WTC11 (cell line): ENCODE measurements at regions not wholly inside any gene's neighbourhood (a gene's known extent, or its start where the extent isn't known, plus 50 kb on each side); places are given as distances from the start of the nearest gene placed in this dataset.

Source experiments
- ATF1 ChIP-seq: sonication (generic); formaldehyde crosslinking; IDR thresholded peaks from 2 replicates; pipeline ENCODE4 v1.8.1; 2023; ENCODE audit warnings: mild to moderate bottlenecking, moderate library complexity, missing genetic modification reagents
- CREB1 ChIP-seq: sonication (generic); formaldehyde crosslinking; IDR thresholded peaks from 2 replicates; pipeline ENCODE4 v1.8.0; 2023; ENCODE audit warnings: mild to moderate bottlenecking, missing genetic modification reagents
- CTCF ChIP-seq: fragments of 200-600 bp; IDR thresholded peaks from 2 replicates; pipeline ENCODE4 v1.8.0; 2022; ENCODE audit warnings: antibody characterized with exemption
- EMX1 ChIP-seq: fragments of 250-450 bp; sonication (Bioruptor Pico); IDR thresholded peaks from 2 replicates; pipeline ENCODE4 v1.8.0; 2021; ENCODE audit warnings: mild to moderate bottlenecking
- MXD4 ChIP-seq: fragments of 250-450 bp; sonication (Bioruptor Pico); IDR thresholded peaks from 2 replicates; pipeline ENCODE4 v1.8.0; 2021; ENCODE audit warnings: mild to moderate bottlenecking, moderate library complexity, borderline replicate concordance
- NFYB ChIP-seq: sonication (generic); formaldehyde crosslinking; conservative IDR thresholded peaks from 2 replicates; pipeline ENCODE4 v1.8.0; 2022; ENCODE audit warnings: low read depth, missing genetic modification reagents
- NR2C2 ChIP-seq: sonication (generic); formaldehyde crosslinking; IDR thresholded peaks from 2 replicates; pipeline ENCODE4 v1.8.0; 2022; ENCODE audit warnings: mild to moderate bottlenecking, missing genetic modification reagents
- RELA ChIP-seq: sonication (generic); formaldehyde crosslinking; IDR thresholded peaks from 2 replicates; pipeline ENCODE4 v1.8.1; 2022; ENCODE audit warnings: missing genetic modification reagents, mild to moderate bottlenecking, borderline replicate concordance
- TEAD1 ChIP-seq: sonication (generic); formaldehyde crosslinking; IDR thresholded peaks from 2 replicates; pipeline ENCODE4 v1.8.0; 2022; ENCODE audit warnings: mild to moderate bottlenecking, missing genetic modification reagents
- TEAD4 ChIP-seq: sonication (generic); formaldehyde crosslinking; IDR thresholded peaks from 2 replicates; pipeline ENCODE4 v1.8.0; 2022; ENCODE audit warnings: mild to moderate bottlenecking, missing genetic modification reagents
- ZNF219 ChIP-seq: sonication (generic); formaldehyde crosslinking; IDR thresholded peaks from 2 replicates; pipeline ENCODE4 v1.8.0; 2023; ENCODE audit warnings: missing genetic modification reagents, mild to moderate bottlenecking, borderline replicate concordance

DNA sequence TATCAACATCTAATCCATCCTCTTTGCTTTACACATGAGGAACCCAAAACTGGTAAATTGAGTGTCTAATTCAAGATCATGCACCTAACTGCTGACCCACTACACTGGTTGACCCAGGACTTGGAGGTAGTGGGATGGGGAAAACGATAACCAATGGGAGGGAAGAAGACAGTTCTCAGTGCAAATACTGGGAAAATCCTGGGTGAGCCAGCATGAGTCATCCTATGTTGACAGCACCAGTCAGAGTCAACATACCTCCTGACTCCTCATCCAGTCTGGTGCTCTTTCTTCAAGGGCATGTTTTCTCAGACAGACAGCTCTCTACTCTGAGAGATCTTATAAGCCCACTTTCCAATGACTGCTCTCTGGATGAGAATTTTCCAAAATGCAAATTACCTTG is 232.8 kb upstream of the PTGER4 start:
- TF ChIP-seq TEAD4 (CRISPR knock-in tag) (no peak), CTCF (no peak), EMX1 (no peak), ZNF219 (CRISPR knock-in tag) (no peak), ATF1 (no peak), NR2C2 (no peak), CREB1 (CRISPR knock-in tag) (no peak), NFYB (CRISPR knock-in tag) (no peak), TEAD1 (no peak), RELA (CRISPR knock-in tag) (no peak), MXD4 (no peak)
